GM06990 (cell line): ENCODE measurements at regions not wholly inside any gene's neighbourhood (a gene's known extent, or its start where the extent isn't known, plus 50 kb on each side); places are given as distances from the start of the nearest gene placed in this dataset.

Source experiments
- DNase-seq: peaks from one replicate; pipeline ENCODE4 v3.0.0-alpha.2; 2011; ENCODE audit not compliant: insufficient read length; ENCODE audit errors: extremely low read depth
- H3K27me3 ChIP-seq: replicated peaks from 2 replicates; pipeline ENCODE4 v1.6.0; 2011; ENCODE audit warnings: low read length; ENCODE audit not compliant: control insufficient read depth, insufficient read depth
- H3K36me3 ChIP-seq: 2 replicates; pipeline ENCODE4 v1.5.1; 2011; ENCODE audit warnings: low read length; ENCODE audit not compliant: control insufficient read depth, insufficient read depth
- H3K4me3 ChIP-seq: replicated peaks from 2 replicates; pipeline ENCODE4 v1.5.1; 2011; ENCODE audit warnings: low read depth, mild to moderate bottlenecking, control low read depth, low read length
- TF ChIP-seq, protein P1 (sequence below): IDR thresholded peaks from 2 replicates; pipeline ENCODE4 v1.5.1; 2011; ENCODE audit warnings: low read length, control low read depth, mild to moderate bottlenecking, inconsistent platforms; ENCODE audit not compliant: insufficient read depth, poor library complexity, severe bottlenecking

DNA sequence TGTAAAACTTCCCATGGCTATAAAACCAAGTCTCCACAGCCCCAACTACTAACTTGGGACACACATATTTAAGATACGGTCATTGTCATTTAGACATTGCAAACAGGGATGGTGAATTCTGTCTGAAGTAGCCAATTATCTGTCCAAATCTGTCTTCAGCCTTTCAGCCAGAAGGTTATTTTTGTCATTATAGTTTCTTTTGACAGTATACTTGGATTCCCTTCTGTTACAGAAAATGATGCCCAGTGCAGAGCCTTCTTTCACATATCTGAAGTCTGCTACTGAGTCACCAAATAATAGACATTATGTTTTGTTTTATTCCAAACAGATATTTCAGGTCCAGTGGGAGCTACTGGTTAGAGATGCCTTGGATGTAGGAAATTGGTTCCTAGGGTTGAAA lies 452.4 kb upstream of the HTR2A start:
- H3K27me3 ChIP-seq: no peaks in the 10 kb centered on the region

DNA sequence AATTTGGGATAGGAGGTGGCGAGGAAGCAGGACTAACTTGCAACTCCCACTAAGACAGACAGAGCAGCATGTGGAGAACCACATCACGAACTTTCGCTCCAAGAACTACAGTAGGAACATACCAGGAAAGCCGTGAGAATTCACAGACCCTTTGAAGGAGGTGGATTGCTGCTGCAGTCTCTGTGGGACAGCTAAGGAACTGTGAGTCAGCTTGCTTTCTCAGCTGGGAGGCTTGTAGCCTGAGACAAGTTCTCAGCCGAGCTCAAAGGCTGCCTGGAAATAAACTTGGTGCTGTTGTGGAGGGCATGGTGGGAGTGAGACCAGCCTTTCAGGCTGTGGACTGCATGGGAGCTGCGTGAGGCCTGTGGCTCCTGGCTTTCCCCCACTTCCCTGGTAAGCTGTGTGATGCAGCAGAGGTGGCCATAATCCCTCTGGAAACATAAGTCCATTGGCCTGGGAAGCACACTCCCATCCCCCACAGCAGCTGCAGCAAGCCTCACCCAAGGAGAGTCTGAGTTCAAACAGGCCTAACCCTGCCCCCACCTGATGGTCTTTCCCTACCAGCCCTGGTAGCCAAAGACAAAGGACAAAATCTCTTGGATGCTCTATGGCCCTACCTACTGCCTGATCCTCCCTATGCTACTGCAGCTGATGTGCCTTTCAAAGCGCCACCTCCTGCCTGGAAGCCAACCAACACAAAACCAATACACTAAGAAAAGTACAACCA lies 441.1 kb upstream of the HTR2A start:
- no peak overlapping the region for H3K4me3 ChIP-seq
- H3K27me3 ChIP-seq: no peaks in the 10 kb centered on the region
- TF ChIP-seq, protein P1, sequence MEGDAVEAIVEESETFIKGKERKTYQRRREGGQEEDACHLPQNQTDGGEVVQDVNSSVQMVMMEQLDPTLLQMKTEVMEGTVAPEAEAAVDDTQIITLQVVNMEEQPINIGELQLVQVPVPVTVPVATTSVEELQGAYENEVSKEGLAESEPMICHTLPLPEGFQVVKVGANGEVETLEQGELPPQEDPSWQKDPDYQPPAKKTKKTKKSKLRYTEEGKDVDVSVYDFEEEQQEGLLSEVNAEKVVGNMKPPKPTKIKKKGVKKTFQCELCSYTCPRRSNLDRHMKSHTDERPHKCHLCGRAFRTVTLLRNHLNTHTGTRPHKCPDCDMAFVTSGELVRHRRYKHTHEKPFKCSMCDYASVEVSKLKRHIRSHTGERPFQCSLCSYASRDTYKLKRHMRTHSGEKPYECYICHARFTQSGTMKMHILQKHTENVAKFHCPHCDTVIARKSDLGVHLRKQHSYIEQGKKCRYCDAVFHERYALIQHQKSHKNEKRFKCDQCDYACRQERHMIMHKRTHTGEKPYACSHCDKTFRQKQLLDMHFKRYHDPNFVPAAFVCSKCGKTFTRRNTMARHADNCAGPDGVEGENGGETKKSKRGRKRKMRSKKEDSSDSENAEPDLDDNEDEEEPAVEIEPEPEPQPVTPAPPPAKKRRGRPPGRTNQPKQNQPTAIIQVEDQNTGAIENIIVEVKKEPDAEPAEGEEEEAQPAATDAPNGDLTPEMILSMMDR: no peak
- no peak for DNase-seq
- H3K36me3 ChIP-seq: no peaks in the 10 kb centered on the region

More for the DNA sequence above, 452.4 kb upstream of the HTR2A start:
- TF ChIP-seq, protein P1: no peak
- DNase-seq: no peak
- no peaks in the 10 kb centered on the region for H3K36me3 ChIP-seq
- no peak overlapping the region for H3K4me3 ChIP-seq

- no peaks in the 10 kb centered on the region for H3K36me3 ChIP-seq
- no peak for DNase-seq
- H3K27me3 ChIP-seq: no peaks in the 10 kb centered on the region
- no peak overlapping the region for H3K4me3 ChIP-seq
- TF ChIP-seq, protein P1: no peak
Measured at GRCh38 chr13:47334173-47334572, 437.3 kb upstream of the HTR2A start.

DNA sequence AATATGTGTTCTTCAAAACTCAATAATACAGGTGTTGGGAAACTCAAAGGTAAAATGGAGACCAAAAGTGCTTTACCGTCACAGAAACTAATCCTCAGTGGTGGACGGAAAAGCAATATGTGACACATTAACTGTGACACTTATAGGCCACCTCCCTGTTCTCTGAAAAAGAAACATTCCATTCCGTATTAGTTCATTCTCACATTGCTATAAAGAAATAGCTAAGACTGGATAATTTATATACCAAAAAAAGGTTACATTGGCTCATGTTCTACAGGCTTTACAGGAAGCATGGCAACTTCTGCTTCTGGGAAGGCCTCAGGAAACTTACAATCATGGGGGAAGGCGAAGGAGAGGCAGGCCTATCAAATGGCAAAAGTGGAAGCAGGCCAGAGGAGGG lies 435.3 kb upstream of the HTR2A start:
- H3K27me3 ChIP-seq: no peaks in the 10 kb centered on the region
- no peak for DNase-seq
- TF ChIP-seq, protein P1: no peak
- no peaks in the 10 kb centered on the region for H3K36me3 ChIP-seq
- H3K4me3 ChIP-seq: no peak overlapping the region

DNA sequence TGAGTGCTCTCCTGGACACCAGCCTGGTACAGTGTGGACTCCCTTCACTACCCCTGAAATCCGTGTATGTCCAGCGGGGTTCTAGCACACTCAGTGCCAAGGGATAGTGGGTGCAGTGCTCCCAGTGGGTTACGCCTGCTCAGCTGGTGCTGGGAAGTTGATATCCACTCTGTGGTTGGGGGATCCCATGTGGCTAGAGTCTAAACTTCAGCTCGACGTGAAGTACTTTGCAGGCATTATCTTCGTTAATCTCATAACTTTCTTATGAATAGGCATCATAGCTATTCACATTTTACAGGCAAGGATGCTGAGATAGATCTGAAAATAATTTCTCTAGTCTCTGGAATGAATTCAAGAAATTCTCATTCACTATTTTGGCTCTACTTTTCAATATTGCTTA lies 433.2 kb upstream of the HTR2A start:
- no peak for DNase-seq
- no peak overlapping the region for H3K4me3 ChIP-seq
- H3K27me3 ChIP-seq: no peaks in the 10 kb centered on the region
- TF ChIP-seq, protein P1: no peak
- H3K36me3 ChIP-seq: no peaks in the 10 kb centered on the region

DNA sequence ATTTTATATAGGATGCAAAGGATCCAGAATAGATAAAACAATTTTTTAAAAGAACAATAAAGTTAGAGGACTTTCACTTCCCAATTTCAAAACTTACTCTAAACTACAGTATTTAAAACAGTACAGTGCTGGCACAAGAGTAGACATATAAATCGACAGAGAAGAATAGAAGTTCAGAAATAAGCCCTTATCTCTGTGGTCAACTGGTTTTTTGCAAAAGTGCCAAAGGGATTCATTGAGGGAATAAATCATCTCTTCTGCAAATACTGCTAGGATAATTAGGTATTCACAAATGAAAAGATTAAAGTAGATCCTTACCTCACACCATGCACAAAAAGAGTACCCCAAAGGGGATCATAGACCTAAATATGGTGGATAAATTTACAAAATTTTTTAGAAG lies 431.0 kb upstream of the HTR2A start:
- DNase-seq: no peak

More for the DNA sequence above, 431.0 kb upstream of the HTR2A start:
- H3K36me3 ChIP-seq: no peaks in the 10 kb centered on the region
- H3K27me3 ChIP-seq: no peaks in the 10 kb centered on the region
- H3K4me3 ChIP-seq: no peak overlapping the region
- TF ChIP-seq, protein P1: no peak
